PC-9 (cell line): ENCODE measurements at regions not wholly inside any gene's neighbourhood (a gene's known extent, or its start where the extent isn't known, plus 50 kb on each side); places are given as distances from the start of the nearest gene placed in this dataset.

Experiments
- BruUV-seq: library from RNA; stranded (reverse); fragments of 400-500 nt; replicated peaks from 2 replicates; lab custom pipeline; 2021; lab: Mats Ljungman, UMichigan
- CTCF ChIA-PET: fragments of 300-600 bp; sonication (Branson Sonifier 250); formaldehyde crosslinking; loops from one replicate; lab custom pipeline; 2022; ENCODE audit warnings: antibody characterized with exemption; lab: Charles Lee
- POLR2A ChIA-PET: fragments of 300-600 bp; sonication (Branson Sonifier 250); formaldehyde crosslinking; loops from one replicate; lab custom pipeline; 2022; ENCODE audit warnings: antibody characterized with exemption; ENCODE audit not compliant: unreplicated experiment; lab: Charles Lee
- DNase-seq, 2 experiments: peaks; one replicate each; pipeline versions ENCODE4 v3.0.0 to v3.0.0-alpha.2; 2015 to 2022; ENCODE audit warnings: mixed read lengths in 1 of 2
- H2AFZ ChIP-seq: fragments of 200-600 bp; sonication (generic); 2 replicates; pipeline ENCODE4 v1.8.1; 2017; ENCODE audit warnings: antibody characterized with exemption
- H3F3A ChIP-seq: fragments of 200-600 bp; sonication (generic); 2 replicates; pipeline ENCODE4 v1.8.1; 2017; ENCODE audit warnings: antibody characterized with exemption, mild to moderate bottlenecking, low read depth; ENCODE audit not compliant: insufficient read depth
- H3K27ac ChIP-seq: fragments of 200-600 bp; sonication (generic); 2 replicates; pipeline ENCODE4 v1.6.1; 2016; ENCODE audit warnings: mixed run types
- H3K27me3 ChIP-seq: fragments of 200-600 bp; sonication (generic); 2 replicates; pipeline ENCODE4 v1.6.1; 2016; ENCODE audit warnings: low read depth, mixed run types; ENCODE audit not compliant: insufficient read depth
- H3K36me3 ChIP-seq: fragments of 200-600 bp; sonication (generic); 2 replicates; pipeline ENCODE4 v1.6.1; 2016; ENCODE audit warnings: low read depth, mixed run types
- H3K4me1 ChIP-seq: fragments of 200-600 bp; sonication (generic); replicated peaks from 2 replicates; pipeline ENCODE4 v1.6.1; 2016; ENCODE audit warnings: mixed run types; ENCODE audit not compliant: insufficient read depth
- H3K4me2 ChIP-seq: fragments of 200-600 bp; sonication (generic); 2 replicates; pipeline ENCODE4 v1.6.1; 2017; ENCODE audit warnings: mixed run types
- H3K4me3 ChIP-seq: fragments of 200-600 bp; sonication (generic); 2 replicates; pipeline ENCODE4 v1.6.1; 2016; ENCODE audit warnings: mixed run types
- H3K79me2 ChIP-seq: fragments of 200-600 bp; sonication (generic); 2 replicates; pipeline ENCODE4 v1.6.1; 2017; ENCODE audit warnings: low read depth, mixed run types
- H3K9me2 ChIP-seq: fragments of 200-600 bp; sonication (generic); 2 replicates; pipeline ENCODE4 v1.8.1; 2017; ENCODE audit warnings: mild to moderate bottlenecking; ENCODE audit not compliant: insufficient read depth
- H3K9me3 ChIP-seq: fragments of 200-600 bp; sonication (generic); 2 replicates; pipeline ENCODE4 v1.8.1; 2016; ENCODE audit warnings: low read depth; ENCODE audit not compliant: insufficient read depth
- H4K20me1 ChIP-seq: fragments of 200-600 bp; sonication (generic); 2 replicates; pipeline ENCODE4 v1.8.1; 2017; ENCODE audit not compliant: insufficient read depth
- CTCF ChIP-seq: fragments of 200-600 bp; sonication (generic); conservative IDR thresholded peaks from 2 replicates; pipeline ENCODE4 v1.6.1; 2017; ENCODE audit warnings: mixed run types, antibody characterized with exemption, mild to moderate bottlenecking, moderate library complexity
- EZH2 ChIP-seq: fragments of 200-600 bp; sonication (generic); IDR thresholded peaks from 2 replicates; pipeline ENCODE4 v1.8.0; 2017; ENCODE audit warnings: antibody characterized with exemption, low read depth
- intact Hi-C: fragments of 100-400 bp; cut with micrococcal nuclease; formaldehyde crosslinking; loops from one replicate; pipeline ENCODE4 v1.10.0; 2022; ENCODE audit not compliant: unreplicated experiment

DNA sequence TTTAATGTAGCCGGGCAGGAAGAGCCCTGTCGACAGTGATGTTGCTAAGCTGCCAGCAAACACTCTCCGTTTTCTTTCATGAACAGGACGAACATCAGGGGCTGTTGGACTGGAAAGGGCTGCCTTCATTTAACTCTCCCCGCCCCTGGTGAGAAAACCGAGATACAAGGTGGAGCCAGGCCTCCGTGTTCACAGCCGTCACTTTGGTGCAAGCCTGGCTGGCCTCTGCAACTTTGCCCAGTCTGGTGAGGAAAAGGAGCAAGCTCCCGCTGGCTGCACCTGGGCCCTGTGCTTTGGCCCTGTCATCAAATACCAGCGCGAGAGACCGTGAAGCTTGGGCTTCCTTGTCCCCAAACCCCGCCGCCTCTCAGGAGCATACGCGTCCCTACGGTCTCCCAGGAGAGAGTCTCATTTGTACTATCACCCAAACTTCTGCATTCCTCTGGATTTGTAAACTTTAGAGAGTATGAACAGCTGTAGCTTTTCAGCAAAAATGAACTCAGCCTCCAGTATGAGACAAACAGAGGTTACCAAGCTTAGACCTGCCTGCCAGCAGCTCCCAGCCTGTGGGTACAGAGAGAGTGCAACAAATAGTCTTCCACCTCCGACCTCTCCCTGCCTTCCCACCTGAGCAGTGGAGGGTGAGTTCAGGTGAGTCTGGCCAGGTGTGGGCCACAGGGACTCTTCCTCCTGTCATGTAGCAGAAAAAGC, 445.3 kb upstream of the MGMT start:
- no peaks in the 10 kb centered on the region for H3K79me2 ChIP-seq
- no peak overlapping the region for H3K4me3 ChIP-seq
- no peak overlapping the region for H2AFZ ChIP-seq
- no TSS peak for BruUV-seq
- H4K20me1 ChIP-seq = no peaks in the 10 kb centered on the region
- DNase-seq = no peak
- H3K36me3 ChIP-seq = no peaks in the 10 kb centered on the region
- TF ChIP-seq CTCF = no peak
- no peaks in the 10 kb centered on the region for H3K9me2 ChIP-seq
- no peak overlapping the region for H3K27ac ChIP-seq
- intact Hi-C loops = no loop called here
- no peak overlapping the region for H3K4me2 ChIP-seq
- no peaks in the 10 kb centered on the region for H3K9me3 ChIP-seq
- no peaks in the 10 kb centered on the region for H3F3A ChIP-seq
- POLR2A ChIA-PET = no interaction called here
- peaks cover 43% of the 10 kb centered on the region for H3K27me3 ChIP-seq
- no peaks in the 10 kb centered on the region for H3K4me1 ChIP-seq
- CTCF ChIA-PET = no interaction called here

DNA sequence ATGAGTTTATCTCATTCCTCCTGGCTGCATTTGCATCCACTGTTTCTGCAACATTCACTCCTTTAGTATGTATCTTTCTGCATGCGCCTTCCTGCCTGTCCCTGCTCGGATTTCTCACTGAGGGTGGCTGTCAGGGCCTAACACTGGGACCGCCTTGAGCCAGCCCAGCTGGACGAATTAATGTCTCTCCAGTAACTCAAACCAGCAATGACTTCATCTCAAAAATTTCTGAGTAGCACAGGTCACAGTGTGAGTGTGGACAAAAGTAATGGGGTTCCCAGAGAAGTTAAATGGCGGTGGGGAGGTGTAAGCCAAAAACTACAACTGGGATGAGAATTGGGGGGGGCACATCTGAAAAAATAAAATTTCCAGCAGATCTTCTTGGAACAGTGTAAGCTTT, 444.0 kb upstream of the MGMT start:
- H3K4me2 ChIP-seq = no peak overlapping the region
- H4K20me1 ChIP-seq = no peaks in the 10 kb centered on the region
- no peak for TF ChIP-seq CTCF
- no peak for TF ChIP-seq EZH2
- no peak overlapping the region for H2AFZ ChIP-seq
- no peak for DNase-seq
- no peaks in the 10 kb centered on the region for H3K79me2 ChIP-seq
- ChIA-PET POLR2A (no interaction called here), CTCF (no interaction called here)
- no TSS peak for BruUV-seq
- H3K27me3 ChIP-seq = peaks cover 43% of the 10 kb centered on the region
- intact Hi-C loops = no loop called here
- H3F3A ChIP-seq = no peaks in the 10 kb centered on the region
- H3K27ac ChIP-seq = no peak overlapping the region
- no peaks in the 10 kb centered on the region for H3K9me3 ChIP-seq
- no peaks in the 10 kb centered on the region for H3K9me2 ChIP-seq
- H3K36me3 ChIP-seq = no peaks in the 10 kb centered on the region
- no peak overlapping the region for H3K4me3 ChIP-seq
- no peaks in the 10 kb centered on the region for H3K4me1 ChIP-seq

DNA sequence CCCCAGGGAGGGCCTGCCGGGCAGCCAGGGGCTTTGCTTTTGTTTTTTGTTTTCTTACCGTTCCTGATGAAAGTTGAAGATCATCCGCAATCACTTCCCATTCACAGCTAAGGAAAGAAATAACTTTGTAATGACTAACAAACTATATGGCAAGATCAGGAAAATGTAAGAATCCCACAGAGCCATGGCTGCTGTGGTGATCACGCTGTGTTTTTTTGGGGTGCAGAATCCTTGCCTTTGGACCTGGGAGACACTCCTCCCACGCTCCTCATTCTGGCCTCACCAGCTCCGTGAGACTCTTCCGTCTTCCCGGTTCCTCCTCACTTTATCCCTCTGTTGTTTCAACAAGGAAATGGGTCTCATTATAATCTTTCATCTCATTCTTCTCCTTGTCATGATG, 443.0 kb upstream of the MGMT start:
- TF ChIP-seq CTCF (no peak), EZH2 (no peak)
- intact Hi-C loops = no loop called here

More for the DNA sequence above, 443.0 kb upstream of the MGMT start:
- no peak for DNase-seq
- no peak overlapping the region for H3K27ac ChIP-seq
- no peak overlapping the region for H2AFZ ChIP-seq
- H4K20me1 ChIP-seq = no peaks in the 10 kb centered on the region
- H3K27me3 ChIP-seq = peaks cover 49% of the 10 kb centered on the region
- no peaks in the 10 kb centered on the region for H3F3A ChIP-seq
- no peak overlapping the region for H3K4me2 ChIP-seq
- no peaks in the 10 kb centered on the region for H3K9me2 ChIP-seq
- ChIA-PET POLR2A (no interaction called here), CTCF (no interaction called here)
- no peak overlapping the region for H3K4me3 ChIP-seq
- no peaks in the 10 kb centered on the region for H3K4me1 ChIP-seq
- no TSS peak for BruUV-seq
- H3K36me3 ChIP-seq = no peaks in the 10 kb centered on the region
- no peaks in the 10 kb centered on the region for H3K79me2 ChIP-seq
- H3K9me3 ChIP-seq = no peaks in the 10 kb centered on the region
